ENCODE measurements at regions not wholly inside any gene's neighbourhood (a gene's known extent, or its start where the extent isn't known, plus 50 kb on each side); places are given as distances from the start of the nearest gene placed in this dataset.
A peak's percentile ranks its signal among the peaks of the same experiment; 100 is the strongest.

DNA sequence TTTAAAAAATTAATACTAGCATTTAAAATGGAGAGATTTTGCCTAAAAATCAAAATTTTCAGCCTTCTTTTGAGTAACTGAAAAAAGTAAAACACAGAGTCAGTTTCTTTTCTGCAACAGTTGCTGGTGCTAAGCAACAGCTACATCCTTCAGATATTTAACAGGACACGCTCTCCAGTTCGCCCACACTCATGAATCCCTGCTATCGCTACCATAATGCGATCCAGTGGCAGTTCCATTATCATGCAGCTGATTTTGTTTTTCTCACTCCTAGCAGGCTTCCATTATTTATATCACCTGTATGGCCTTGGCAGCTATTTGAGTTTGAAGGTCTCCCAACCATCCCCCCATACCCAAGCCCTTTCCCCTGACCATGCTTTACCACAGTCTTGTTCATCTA lies 93.1 kb upstream of the NCKAP5 start:
- Mint-ChIP-seq H3K9me3 (no peaks in the 10 kb centered on the region), H3K27ac (no peak overlapping the region), H3K4me3 (no peak overlapping the region), H3K4me1 (ENCODE audit: low read depth) (peaks cover 16% of the 10 kb centered on the region), H3K27me3 (ENCODE audit: insufficient read depth) (0 out of 2 replicates have a peak, but pooled peaks cover 2% of the 10 kb centered on the region), H3K36me3 (ENCODE audit: low read depth) (no peaks in the 10 kb centered on the region)
- no peak for TF ChIP-seq CTCF (IDR thresholded peaks at IDR 0.05)
- DNase-seq = no peak

DNA sequence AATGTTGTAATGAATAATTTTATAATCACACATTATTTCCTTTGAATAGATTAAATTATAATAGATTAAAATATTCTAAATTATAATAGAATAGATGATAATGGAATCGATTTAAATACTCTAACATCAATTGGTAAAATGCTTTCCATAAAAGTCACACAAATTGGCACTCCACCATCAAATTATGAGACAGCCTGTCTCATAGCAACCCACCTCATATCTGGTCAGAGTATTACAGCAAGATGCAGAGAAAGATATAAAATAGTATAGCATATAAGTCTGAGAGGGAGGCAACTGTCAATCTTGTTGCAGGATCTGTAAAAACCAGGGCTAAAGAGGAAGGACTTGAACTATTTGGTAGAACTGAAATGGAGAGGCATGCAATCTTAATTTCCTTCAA lies 98.4 kb upstream of the NCKAP5 start:
- Mint-ChIP-seq H3K27me3 (ENCODE audit: insufficient read depth) (no peaks in the 10 kb centered on the region), H3K9me3 (peaks cover 12% of the 10 kb centered on the region), H3K36me3 (ENCODE audit: low read depth) (peaks cover 14% of the 10 kb centered on the region; the same call in 1 of the 2 replicates), H3K4me1 (ENCODE audit: low read depth) (peaks cover 19% of the 10 kb centered on the region), H3K4me3 (no peak overlapping the region), H3K27ac (peak overlapping the region; percentile 80)
- no peak for TF ChIP-seq CTCF (IDR thresholded peaks at IDR 0.05)
- DNase-seq = peak; percentile 14

DNA sequence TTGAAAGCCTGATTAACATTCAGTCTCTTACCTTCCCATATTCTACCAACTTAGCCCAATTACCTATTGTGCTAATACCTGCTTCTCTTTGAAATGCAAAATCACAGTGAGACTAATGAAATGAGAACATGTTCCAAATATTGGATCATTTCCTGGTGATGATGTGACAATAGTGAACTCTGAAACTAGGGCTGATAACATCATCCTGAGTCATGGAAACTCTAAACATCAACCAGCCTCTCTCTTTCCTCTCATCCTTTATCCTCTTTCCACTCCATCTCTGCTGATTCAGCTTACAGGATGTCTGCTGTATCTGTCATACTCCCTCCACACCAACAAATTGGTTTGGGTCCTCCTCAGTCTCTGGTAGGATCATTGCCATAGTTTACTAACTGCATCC lies 98.8 kb upstream of the NCKAP5 start:
- Mint-ChIP-seq H3K9me3 (peaks cover 12% of the 10 kb centered on the region), H3K27ac (peak overlapping the region; percentile 80), H3K4me1 (ENCODE audit: low read depth) (peaks cover 23% of the 10 kb centered on the region), H3K4me3 (no peak overlapping the region), H3K36me3 (ENCODE audit: low read depth) (peaks cover 14% of the 10 kb centered on the region; the same call in 1 of the 2 replicates), H3K27me3 (ENCODE audit: insufficient read depth) (no peaks in the 10 kb centered on the region)
- peak; percentile 87 for DNase-seq
- no peak for TF ChIP-seq CTCF (IDR thresholded peaks at IDR 0.05)

DNA sequence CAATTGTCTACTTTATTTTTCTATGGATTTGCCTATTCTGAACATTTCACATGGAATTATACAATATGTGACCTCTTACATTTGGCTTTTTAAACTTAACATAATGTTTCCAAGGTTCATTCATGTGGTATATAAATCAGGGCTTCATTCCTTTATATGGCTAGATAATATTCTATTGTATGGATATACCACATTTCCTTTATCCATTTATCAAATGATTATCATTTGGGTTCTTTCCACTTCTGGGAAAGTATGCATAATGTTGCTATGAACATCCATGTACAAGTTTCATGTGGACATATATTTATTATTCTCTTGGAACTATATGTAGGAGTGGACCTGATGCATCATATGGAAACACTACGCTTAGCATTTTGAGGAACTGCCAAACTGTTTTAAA lies 99.7 kb upstream of the NCKAP5 start:
- H3K36me3 Mint-ChIP-seq (ENCODE audit: low read depth) = peaks cover 14% of the 10 kb centered on the region; the same call in 1 of the 2 replicates
- no peaks in the 10 kb centered on the region for H3K27me3 Mint-ChIP-seq (ENCODE audit: insufficient read depth)
- H3K4me1 Mint-ChIP-seq (ENCODE audit: low read depth) = peaks cover 25% of the 10 kb centered on the region
- H3K27ac Mint-ChIP-seq = no peak overlapping the region
- no peak for DNase-seq
- peaks cover 12% of the 10 kb centered on the region for H3K9me3 Mint-ChIP-seq
- H3K4me3 Mint-ChIP-seq = no peak overlapping the region
- TF ChIP-seq CTCF (IDR thresholded peaks at IDR 0.05) = no peak

DNA sequence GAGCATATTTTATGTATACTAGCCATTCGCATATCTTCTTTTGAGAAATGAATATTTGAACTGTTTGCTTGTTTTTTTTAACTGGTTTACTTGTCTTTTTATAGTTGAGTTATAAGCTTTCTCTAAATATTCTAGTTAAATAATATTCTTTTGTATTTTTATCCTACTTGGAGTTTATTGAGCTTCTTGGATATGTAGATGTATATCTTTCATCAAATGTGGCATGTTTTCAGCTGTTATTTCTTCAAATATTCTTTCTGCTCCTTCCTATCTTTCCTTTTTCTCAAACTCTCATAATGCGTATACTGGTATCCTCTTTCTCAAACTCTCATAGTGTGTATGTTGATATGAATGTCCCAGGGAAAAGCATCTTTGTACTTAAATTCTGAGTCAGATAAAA lies 100.3 kb upstream of the NCKAP5 start:
- no peak for TF ChIP-seq CTCF (IDR thresholded peaks at IDR 0.05)
- peaks cover 12% of the 10 kb centered on the region for H3K9me3 Mint-ChIP-seq
- H3K4me1 Mint-ChIP-seq (ENCODE audit: low read depth) = peaks cover 25% of the 10 kb centered on the region
- no peak overlapping the region for H3K4me3 Mint-ChIP-seq
- H3K27me3 Mint-ChIP-seq (ENCODE audit: insufficient read depth) = no peaks in the 10 kb centered on the region
- DNase-seq = no peak
- peaks cover 14% of the 10 kb centered on the region; the same call in 1 of the 2 replicates for H3K36me3 Mint-ChIP-seq (ENCODE audit: low read depth)
- H3K27ac Mint-ChIP-seq = no peak overlapping the region
